ENCODE measurements at regions not wholly inside any gene's neighbourhood (a gene's known extent, or its start where the extent isn't known, plus 50 kb on each side); places are given as distances from the start of the nearest gene placed in this dataset.

GRCh38 chr18:44111337-44111736, 569.4 kb upstream of the SETBP1 start:
- TF ChIP-seq, protein P1, sequence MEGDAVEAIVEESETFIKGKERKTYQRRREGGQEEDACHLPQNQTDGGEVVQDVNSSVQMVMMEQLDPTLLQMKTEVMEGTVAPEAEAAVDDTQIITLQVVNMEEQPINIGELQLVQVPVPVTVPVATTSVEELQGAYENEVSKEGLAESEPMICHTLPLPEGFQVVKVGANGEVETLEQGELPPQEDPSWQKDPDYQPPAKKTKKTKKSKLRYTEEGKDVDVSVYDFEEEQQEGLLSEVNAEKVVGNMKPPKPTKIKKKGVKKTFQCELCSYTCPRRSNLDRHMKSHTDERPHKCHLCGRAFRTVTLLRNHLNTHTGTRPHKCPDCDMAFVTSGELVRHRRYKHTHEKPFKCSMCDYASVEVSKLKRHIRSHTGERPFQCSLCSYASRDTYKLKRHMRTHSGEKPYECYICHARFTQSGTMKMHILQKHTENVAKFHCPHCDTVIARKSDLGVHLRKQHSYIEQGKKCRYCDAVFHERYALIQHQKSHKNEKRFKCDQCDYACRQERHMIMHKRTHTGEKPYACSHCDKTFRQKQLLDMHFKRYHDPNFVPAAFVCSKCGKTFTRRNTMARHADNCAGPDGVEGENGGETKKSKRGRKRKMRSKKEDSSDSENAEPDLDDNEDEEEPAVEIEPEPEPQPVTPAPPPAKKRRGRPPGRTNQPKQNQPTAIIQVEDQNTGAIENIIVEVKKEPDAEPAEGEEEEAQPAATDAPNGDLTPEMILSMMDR (IDR thresholded peaks at IDR 0.05) = no peak
- Histone ChIP-seq H3K36me3 (no peaks in the 10 kb centered on the region), H3K4me3 (no peak overlapping the region), H3K4me1 (ENCODE audit: control insufficient read depth in 1 of 2, low read depth in 2 of 2) (no peaks in the 10 kb centered on the region), H3K27ac (no peak overlapping the region), H3K27me3 (replicated peaks; ENCODE audit: insufficient read depth) (no peaks in the 10 kb centered on the region), H3K9me3 (no peaks in the 10 kb centered on the region)
- ATAC-seq (ENCODE audit: insufficient number of reproducible peaks, low FRiP score, low read depth) = no peak
- no peak for DNase-seq (ENCODE audit: low spot score)

GRCh38 chr18:44117821-44118220, 562.9 kb upstream of the SETBP1 start:
- no peaks in the 10 kb centered on the region for H3K9me3 ChIP-seq
- H3K36me3 ChIP-seq = no peaks in the 10 kb centered on the region
- H3K4me1 ChIP-seq (ENCODE audit: control insufficient read depth in 1 of 2, low read depth in 2 of 2) = no peaks in the 10 kb centered on the region
- no peak overlapping the region for H3K27ac ChIP-seq
- no peak for DNase-seq (ENCODE audit: low spot score)
- no peaks in the 10 kb centered on the region for H3K27me3 ChIP-seq (replicated peaks; ENCODE audit: insufficient read depth)
- H3K4me3 ChIP-seq = no peak overlapping the region
- TF ChIP-seq, protein P1 (IDR thresholded peaks at IDR 0.05) = no peak
- no peak for ATAC-seq (ENCODE audit: insufficient number of reproducible peaks, low FRiP score, low read depth)

DNA sequence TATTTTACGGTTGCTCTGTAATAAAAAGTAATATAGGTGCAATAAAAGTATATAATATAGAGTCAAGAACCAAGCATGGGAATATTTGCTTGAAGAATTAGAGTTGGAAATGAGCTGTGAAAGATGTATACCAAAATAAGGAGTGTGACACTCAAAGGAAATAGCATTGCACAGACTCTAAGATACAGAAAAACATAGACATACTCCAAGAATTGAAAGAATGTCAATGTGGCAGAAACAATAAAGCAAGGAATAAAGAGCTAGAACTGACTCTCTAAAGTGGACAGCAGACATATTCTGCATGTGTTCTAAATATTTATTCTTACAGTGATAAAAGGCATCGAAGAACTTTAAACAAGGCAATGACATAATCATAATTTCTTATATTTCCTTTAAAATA, 561.1 kb upstream of the SETBP1 start:
- Histone ChIP-seq H3K27me3 (replicated peaks; ENCODE audit: insufficient read depth) (no peaks in the 10 kb centered on the region), H3K9me3 (no peaks in the 10 kb centered on the region), H3K27ac (no peak overlapping the region), H3K36me3 (no peaks in the 10 kb centered on the region), H3K4me3 (no peak overlapping the region), H3K4me1 (ENCODE audit: control insufficient read depth in 1 of 2, low read depth in 2 of 2) (no peaks in the 10 kb centered on the region)
- ATAC-seq (ENCODE audit: insufficient number of reproducible peaks, low FRiP score, low read depth) (no peak), DNase-seq (ENCODE audit: low spot score) (no peak)
- TF ChIP-seq, protein P1 (IDR thresholded peaks at IDR 0.05) = no peak

DNA sequence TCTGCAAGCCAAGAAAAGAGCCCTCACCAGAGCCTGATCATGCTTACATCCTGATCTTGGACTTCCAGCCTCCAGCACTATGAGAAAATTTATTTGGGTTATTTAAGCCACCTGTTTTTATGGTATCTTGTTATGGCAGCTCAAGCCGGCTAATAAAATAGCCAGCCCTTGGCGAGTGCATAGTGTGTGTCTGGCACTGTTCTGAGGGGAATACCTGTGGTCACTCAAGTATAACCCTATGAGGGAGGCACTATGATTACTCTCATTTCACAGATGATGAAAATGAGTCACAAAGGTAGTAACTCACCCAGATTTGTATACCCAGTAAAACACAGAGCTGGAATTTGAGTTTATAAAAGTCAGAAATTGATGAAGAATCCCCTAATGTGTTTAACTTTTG, 556.9 kb upstream of the SETBP1 start:
- no peak overlapping the region for H3K27ac ChIP-seq
- no peaks in the 10 kb centered on the region for H3K36me3 ChIP-seq
- ATAC-seq (ENCODE audit: insufficient number of reproducible peaks, low FRiP score, low read depth) = no peak
- H3K4me3 ChIP-seq = no peak overlapping the region
- no peaks in the 10 kb centered on the region for H3K9me3 ChIP-seq
- DNase-seq (ENCODE audit: low spot score) = no peak
- no peaks in the 10 kb centered on the region for H3K27me3 ChIP-seq (replicated peaks; ENCODE audit: insufficient read depth)
- TF ChIP-seq, protein P1 (IDR thresholded peaks at IDR 0.05) = no peak
- no peaks in the 10 kb centered on the region for H3K4me1 ChIP-seq (ENCODE audit: control insufficient read depth in 1 of 2, low read depth in 2 of 2)

DNA sequence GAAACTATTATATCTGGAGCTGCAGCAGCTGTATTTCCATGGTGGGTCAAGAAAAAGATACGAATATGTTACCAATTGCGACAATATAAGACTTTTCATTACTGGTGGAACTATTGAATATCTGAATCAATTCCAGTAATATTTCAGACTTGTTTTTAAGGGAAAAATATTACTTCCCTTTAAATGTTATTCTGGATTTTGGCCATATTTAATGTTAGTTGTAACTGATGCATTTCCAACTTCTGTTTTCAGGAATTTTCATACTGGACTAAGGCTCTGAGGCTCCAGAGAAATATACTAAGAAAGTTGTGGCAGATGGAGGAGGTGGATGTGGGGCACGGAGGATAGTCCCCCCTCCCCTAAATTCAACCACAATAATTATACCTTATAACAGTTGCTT, 555.2 kb upstream of the SETBP1 start:
- DNase-seq (ENCODE audit: low spot score) = no peak
- no peaks in the 10 kb centered on the region for H3K4me1 ChIP-seq (ENCODE audit: control insufficient read depth in 1 of 2, low read depth in 2 of 2)
- no peak for ATAC-seq (ENCODE audit: insufficient number of reproducible peaks, low FRiP score, low read depth)
- TF ChIP-seq, protein P1 (IDR thresholded peaks at IDR 0.05) = no peak
- H3K36me3 ChIP-seq = no peaks in the 10 kb centered on the region
- H3K9me3 ChIP-seq = no peaks in the 10 kb centered on the region
- H3K27ac ChIP-seq = no peak overlapping the region
- H3K4me3 ChIP-seq = no peak overlapping the region
- H3K27me3 ChIP-seq (replicated peaks; ENCODE audit: insufficient read depth) = no peaks in the 10 kb centered on the region

Data from thoracic aorta (tissue), 2 donors.